ENCODE measurements at regions not wholly inside any gene's neighbourhood (a gene's known extent, or its start where the extent isn't known, plus 50 kb on each side); places are given as distances from the start of the nearest gene placed in this dataset.
A peak's percentile ranks its signal among the peaks of the same experiment; 100 is the strongest.
"Not testable (repeated sequence)": the region's sequence is repeated elsewhere in the genome, so short reads cannot be mapped to it uniquely, and the experiment has no call there.

- H3K4me1 Mint-ChIP-seq, result peaks cover 32 to 38% (median 32%) of the 10 kb centered on the region in 4 donors
- Histone ChIP-seq H3K4me1 (ENCODE audit: insufficient read depth, low read length) (peaks cover 21% of the 10 kb centered on the region), H3K27ac (ENCODE audit: low read depth, low read length) (no peak overlapping the region), H3K9me3 (ENCODE audit: control insufficient read depth in 1 of 2, low read length in 2 of 2) (no peaks in the 10 kb centered on the region), H3K27me3 (ENCODE audit: insufficient read depth, low read length) (no peaks in the 10 kb centered on the region), H3K4me3 (ENCODE audit: low read length in 2 of 2) (no peak overlapping the region), H3K36me3 (ENCODE audit: insufficient read depth, low read length) (no peaks in the 10 kb centered on the region)
- peak overlapping the region; percentile 1 to 94 (median 68) for H3K27ac Mint-ChIP-seq
- intact Hi-C loops (cut with micrococcal nuclease), result loop anchor here (2.0 to 5.0 kb wide), 2 partner anchors 78 to 264 kb away; no protein-coding TSS in a partner anchor
- H3K4me3 Mint-ChIP-seq, result peak overlapping the region in 5 of 8 donors; percentile 5 to 52 (median 36)
- peak in 2 of 5 donors; percentile 14 to 32 for DNase-seq
- peaks cover 3 to 6% of the 10 kb centered on the region in 2 donors for H3K36me3 Mint-ChIP-seq
- H3K9me3 Mint-ChIP-seq, result peaks cover 0 to under 1% (median 0%) of the 10 kb centered on the region in 8 donors
- ChIA-PET CTCF (ENCODE audit: partially characterized antibody) (no interaction called here), POLR2A (ENCODE audit: partially characterized antibody) (interaction anchor here (1.2 kb wide), 1 partner anchor 80 kb away, joined by 8 read pairs; the partner anchor contains the start of gene SIPA1L1)
- H3K27me3 Mint-ChIP-seq, result no peaks in the 10 kb centered on the region
Observed at GRCh38 chr14:71400871-71401321, 493.6 kb downstream of the PCNX1 start.

- POLR2A ChIA-PET (ENCODE audit: partially characterized antibody), result interaction anchor here (0.5 kb wide), 1 partner anchor 82 kb away, joined by 3 read pairs; no protein-coding TSS in a partner anchor
Observed at GRCh38 chr14:71402415-71402814, 495.2 kb downstream of the PCNX1 start.

GRCh38 chr14:71403656-71404055, 496.4 kb downstream of the PCNX1 start:
- H3K27me3 Mint-ChIP-seq, result no peaks in the 10 kb centered on the region
- ChIA-PET CTCF (ENCODE audit: partially characterized antibody) (interaction anchor here (0.7 to 3.5 kb wide), 8 partner anchors 9 to 714 kb away, joined by 3 to 17 read pairs (median 8); no protein-coding TSS in a partner anchor), POLR2A (ENCODE audit: partially characterized antibody) (interaction anchor here (1.4 kb wide), 1 partner anchor 82 kb away, joined by 7 read pairs; no protein-coding TSS in a partner anchor)
- H3K4me1 ChIP-seq (ENCODE audit: insufficient read depth, low read length), result peaks cover 16% of the 10 kb centered on the region
- peaks cover 4 to 14% of the 10 kb centered on the region in 2 donors for H3K36me3 Mint-ChIP-seq
- H3K4me3 ChIP-seq (ENCODE audit: low read length in 2 of 2), result no peak overlapping the region
- no peaks in the 10 kb centered on the region for H3K36me3 ChIP-seq (ENCODE audit: insufficient read depth, low read length)
- H3K4me3 Mint-ChIP-seq, result no peak overlapping the region
- H3K4me1 Mint-ChIP-seq, result peaks cover 22 to 34% (median 24%) of the 10 kb centered on the region in 4 donors
- intact Hi-C loops (cut with micrococcal nuclease), result loop anchor here (5.0 kb wide), 1 partner anchor 266 kb away; no protein-coding TSS in a partner anchor
- no peaks in the 10 kb centered on the region for H3K9me3 ChIP-seq (ENCODE audit: control insufficient read depth in 1 of 2, low read length in 2 of 2)
- H3K27me3 ChIP-seq (ENCODE audit: insufficient read depth, low read length), result no peaks in the 10 kb centered on the region
- H3K27ac Mint-ChIP-seq, result peak overlapping the region in 3 of 7 donors; percentile 43 to 59 (median 49)
- DNase-seq, result peak in 3 of 5 donors; percentile 33 to 47 (median 36)
- H3K9me3 Mint-ChIP-seq, result peaks cover 0 to 1% (median 0%) of the 10 kb centered on the region in 8 donors
- no peak overlapping the region for H3K27ac ChIP-seq (ENCODE audit: low read depth, low read length)

More at GRCh38 chr14:71402415-71402814, 495.2 kb downstream of the PCNX1 start:
- H3K4me3 ChIP-seq (ENCODE audit: low read length in 2 of 2); H3K27ac Mint-ChIP-seq; H3K9me3 ChIP-seq (ENCODE audit: control insufficient read depth in 1 of 2, low read length in 2 of 2); H3K27ac ChIP-seq (ENCODE audit: low read depth, low read length); DNase-seq; H3K27me3 Mint-ChIP-seq; H3K27me3 ChIP-seq (ENCODE audit: insufficient read depth, low read length); H3K9me3 Mint-ChIP-seq; H3K36me3 ChIP-seq (ENCODE audit: insufficient read depth, low read length); H3K4me3 Mint-ChIP-seq; H3K36me3 Mint-ChIP-seq: not testable (repeated sequence)
- CTCF ChIA-PET (ENCODE audit: partially characterized antibody), result interaction anchor here (3.5 kb wide), 1 partner anchor 81 kb away, joined by 17 read pairs; no protein-coding TSS in a partner anchor
- intact Hi-C loops (cut with micrococcal nuclease), result loop anchor here (5.0 kb wide), 1 partner anchor 265 kb away; no protein-coding TSS in a partner anchor
- peaks cover 26 to 32% (median 29%) of the 10 kb centered on the region in 4 donors for H3K4me1 Mint-ChIP-seq
- H3K4me1 ChIP-seq (ENCODE audit: insufficient read depth, low read length), result peaks cover 21% of the 10 kb centered on the region

- Mint-ChIP-seq H3K9me3 (peaks cover 0 to 1% (median 0%) of the 10 kb centered on the region in 8 donors), H3K27ac (no peak overlapping the region), H3K4me3 (no peak overlapping the region), H3K4me1 (peaks cover 13 to 37% (median 20%) of the 10 kb centered on the region in 4 donors), H3K27me3 (no peaks in the 10 kb centered on the region), H3K36me3 (peaks cover 4 to 22% of the 10 kb centered on the region in 2 donors)
- H3K27me3 ChIP-seq (ENCODE audit: insufficient read depth, low read length), result no peaks in the 10 kb centered on the region
- H3K27ac ChIP-seq (ENCODE audit: low read depth, low read length), result no peak overlapping the region
- intact Hi-C loops (cut with micrococcal nuclease), result no loop called here
- POLR2A ChIA-PET (ENCODE audit: partially characterized antibody), result interaction anchor here (1.8 kb wide), 1 partner anchor 85 kb away, joined by 6 read pairs; the partner anchor contains the start of gene SIPA1L1
- DNase-seq, result no peak
- CTCF ChIA-PET (ENCODE audit: partially characterized antibody), result interaction anchor here (2.4 to 3.5 kb wide), 4 partner anchors 11 to 267 kb away, joined by 8 to 17 read pairs (median 10); no protein-coding TSS in a partner anchor
- no peak overlapping the region for H3K4me3 ChIP-seq (ENCODE audit: low read length in 2 of 2)
- no peaks in the 10 kb centered on the region for H3K36me3 ChIP-seq (ENCODE audit: insufficient read depth, low read length)
- H3K9me3 ChIP-seq (ENCODE audit: control insufficient read depth in 1 of 2, low read length in 2 of 2), result no peaks in the 10 kb centered on the region
- H3K4me1 ChIP-seq (ENCODE audit: insufficient read depth, low read length), result peaks cover 4% of the 10 kb centered on the region
Observed at GRCh38 chr14:71405676-71406075, 498.4 kb downstream of the PCNX1 start.

GRCh38 chr14:71408362-71409030, 501.2 kb downstream of the PCNX1 start:
- Mint-ChIP-seq H3K36me3 (peaks cover 4 to 26% of the 10 kb centered on the region in 2 donors), H3K9me3 (peaks cover 0 to 1% (median 0%) of the 10 kb centered on the region in 8 donors), H3K4me3 (no peak overlapping the region), H3K27me3 (no peaks in the 10 kb centered on the region), H3K4me1 (peaks cover 16 to 51% (median 26%) of the 10 kb centered on the region in 4 donors), H3K27ac (peak overlapping the region in 3 of 7 donors; percentile 5 to 33 (median 12))
- DNase-seq, result no peak
- Histone ChIP-seq H3K9me3 (ENCODE audit: control insufficient read depth in 1 of 2, low read length in 2 of 2) (no peaks in the 10 kb centered on the region), H3K4me3 (ENCODE audit: low read length in 2 of 2) (no peak overlapping the region), H3K27ac (ENCODE audit: low read depth, low read length) (no peak overlapping the region), H3K36me3 (ENCODE audit: insufficient read depth, low read length) (no peaks in the 10 kb centered on the region), H3K27me3 (ENCODE audit: insufficient read depth, low read length) (no peaks in the 10 kb centered on the region), H3K4me1 (ENCODE audit: insufficient read depth, low read length) (no peaks in the 10 kb centered on the region)
- ChIA-PET POLR2A (ENCODE audit: partially characterized antibody) (no interaction called here), CTCF (ENCODE audit: partially characterized antibody) (no interaction called here)
- intact Hi-C loops (cut with micrococcal nuclease), result no loop called here

GRCh38 chr14:71410578-71411284, 503.5 kb downstream of the PCNX1 start:
- Histone ChIP-seq H3K9me3 (ENCODE audit: control insufficient read depth in 1 of 2, low read length in 2 of 2) (no peaks in the 10 kb centered on the region), H3K4me3 (ENCODE audit: low read length in 2 of 2) (no peak overlapping the region), H3K36me3 (ENCODE audit: insufficient read depth, low read length) (no peaks in the 10 kb centered on the region), H3K27ac (ENCODE audit: low read depth, low read length) (no peak overlapping the region), H3K4me1 (ENCODE audit: insufficient read depth, low read length) (no peaks in the 10 kb centered on the region), H3K27me3 (ENCODE audit: insufficient read depth, low read length) (no peaks in the 10 kb centered on the region)
- Mint-ChIP-seq H3K9me3 (peaks cover 0 to 1% (median 0%) of the 10 kb centered on the region in 8 donors), H3K4me1 (peaks cover 16 to 43% (median 21%) of the 10 kb centered on the region in 4 donors), H3K27me3 (no peaks in the 10 kb centered on the region), H3K36me3 (peaks cover 1 to 31% of the 10 kb centered on the region in 2 donors), H3K27ac (peak overlapping the region in 2 of 7 donors; percentile 42 to 43), H3K4me3 (no peak overlapping the region)
- no peak for DNase-seq
- ChIA-PET CTCF (ENCODE audit: partially characterized antibody) (no interaction called here), POLR2A (ENCODE audit: partially characterized antibody) (no interaction called here)
- intact Hi-C loops (cut with micrococcal nuclease), result no loop called here

GRCh38 chr14:71411285-71411595, 504.0 kb downstream of the PCNX1 start:
- Mint-ChIP-seq H3K27ac (peak overlapping the region in 1 of 7 donors; percentile 30), H3K4me3 (no peak overlapping the region), H3K36me3 (peaks cover 2 to 30% of the 10 kb centered on the region in 2 donors), H3K4me1 (peaks cover 15 to 43% (median 20%) of the 10 kb centered on the region in 4 donors), H3K9me3 (no peaks in the 10 kb centered on the region), H3K27me3 (no peaks in the 10 kb centered on the region)
- Histone ChIP-seq H3K27me3 (ENCODE audit: insufficient read depth, low read length) (no peaks in the 10 kb centered on the region), H3K4me3 (ENCODE audit: low read length in 2 of 2) (no peak overlapping the region), H3K9me3 (ENCODE audit: control insufficient read depth in 1 of 2, low read length in 2 of 2) (no peaks in the 10 kb centered on the region), H3K27ac (ENCODE audit: low read depth, low read length) (no peak overlapping the region), H3K4me1 (ENCODE audit: insufficient read depth, low read length) (no peaks in the 10 kb centered on the region), H3K36me3 (ENCODE audit: insufficient read depth, low read length) (no peaks in the 10 kb centered on the region)
- no peak for DNase-seq
- POLR2A ChIA-PET (ENCODE audit: partially characterized antibody), result no interaction called here
- intact Hi-C loops (cut with micrococcal nuclease), result no loop called here
- CTCF ChIA-PET (ENCODE audit: partially characterized antibody), result no interaction called here

Data from CD4-positive, alpha-beta memory T cell (primary cell).